Neural progenitor cell (in vitro differentiated cells): ENCODE measurements at regions not wholly inside any gene's neighbourhood (a gene's known extent, or its start where the extent isn't known, plus 50 kb on each side); places are given as distances from the start of the nearest gene placed in this dataset.
"Not testable (repeated sequence)": the region's sequence is repeated elsewhere in the genome, so short reads cannot be mapped to it uniquely, and the experiment has no call there.

Experiments used
- DNase-seq: peaks from one replicate; pipeline ENCODE4 v3.0.0-alpha.2; 2016; ENCODE audit warnings: low spot score
- H2AFZ ChIP-seq: fragments of 200-600 bp; sonication (generic); replicated peaks from 2 replicates; pipeline ENCODE4 v1.6.1; 2016; ENCODE audit warnings: antibody characterized with exemption
- H3F3A ChIP-seq: fragments of 200-600 bp; sonication (generic); 2 replicates; pipeline ENCODE4 v1.6.1; 2016; ENCODE audit warnings: antibody characterized with exemption, low read depth
- H3K27ac ChIP-seq: fragments of 200-600 bp; sonication (generic); 2 replicates; pipeline ENCODE4 v1.5.1; 2016; ENCODE audit warnings: mild to moderate bottlenecking
- H3K27me3 ChIP-seq: fragments of 200-600 bp; sonication (generic); 2 replicates; pipeline ENCODE4 v1.6.1; 2016; ENCODE audit warnings: mild to moderate bottlenecking, moderate library complexity
- H3K36me3 ChIP-seq: fragments of 200-600 bp; sonication (generic); 2 replicates; pipeline ENCODE4 v1.5.1; 2016
- H3K4me1 ChIP-seq: fragments of 200-600 bp; sonication (generic); 2 replicates; pipeline ENCODE4 v1.6.1; 2016; ENCODE audit warnings: mixed run types
- H3K4me2 ChIP-seq: fragments of 200-600 bp; sonication (generic); 2 replicates; pipeline ENCODE4 v1.6.1; 2016
- H3K4me3 ChIP-seq: fragments of 200-600 bp; sonication (generic); 2 replicates; pipeline ENCODE4 v1.5.1; 2016
- H3K79me2 ChIP-seq: fragments of 200-600 bp; sonication (generic); 2 replicates; pipeline ENCODE4 v1.6.1; 2016; ENCODE audit warnings: low read depth
- H3K9ac ChIP-seq: fragments of 200-600 bp; sonication (generic); 2 replicates; pipeline ENCODE4 v1.6.1; 2016
- H3K9me3 ChIP-seq: fragments of 200-600 bp; sonication (generic); 2 replicates; pipeline ENCODE4 v1.5.1; 2016; ENCODE audit warnings: low read depth
- H4K20me1 ChIP-seq: fragments of 200-600 bp; sonication (generic); 2 replicates; pipeline ENCODE4 v1.6.1; 2016; ENCODE audit warnings: low read depth
- H3K27ac Mint-ChIP-seq: 3 replicates; pipeline ENCODE4 v1.8.0; 2021; ENCODE audit warnings: mixed read lengths
- H3K27me3 Mint-ChIP-seq: 2 replicates; pipeline ENCODE4 v1.8.0; 2022; ENCODE audit warnings: low read depth, mild to moderate bottlenecking, inconsistent platforms, moderate library complexity, mixed read lengths; ENCODE audit not compliant: insufficient read depth
- H3K36me3 Mint-ChIP-seq: 3 replicates; pipeline ENCODE4 v1.8.0; 2021; ENCODE audit warnings: mixed read lengths
- H3K4me1 Mint-ChIP-seq: 3 replicates; pipeline ENCODE4 v1.8.0; 2021; ENCODE audit warnings: mixed read lengths
- H3K4me3 Mint-ChIP-seq: 3 replicates; pipeline ENCODE4 v1.8.0; 2021; ENCODE audit warnings: mild to moderate bottlenecking, moderate library complexity, mixed read lengths
- H3K9me3 Mint-ChIP-seq: 3 replicates; pipeline ENCODE4 v1.8.0; 2020; ENCODE audit warnings: mixed read lengths
- EZH2 ChIP-seq: fragments of 200-600 bp; sonication (generic); IDR thresholded peaks from 2 replicates; pipeline ENCODE4 v1.6.1; 2017; ENCODE audit warnings: antibody characterized with exemption, mild to moderate bottlenecking, moderate library complexity
- EZH2phosphoT487 ChIP-seq: fragments of 200-600 bp; sonication (generic); IDR thresholded peaks from 2 replicates; pipeline ENCODE4 v1.6.1; 2017; ENCODE audit warnings: antibody characterized with exemption
- TF ChIP-seq, protein P1 (sequence below): fragments of 200-600 bp; sonication (generic); IDR thresholded peaks from 2 replicates; pipeline ENCODE4 v1.5.1; 2017; ENCODE audit warnings: antibody characterized with exemption, mild to moderate bottlenecking

DNA sequence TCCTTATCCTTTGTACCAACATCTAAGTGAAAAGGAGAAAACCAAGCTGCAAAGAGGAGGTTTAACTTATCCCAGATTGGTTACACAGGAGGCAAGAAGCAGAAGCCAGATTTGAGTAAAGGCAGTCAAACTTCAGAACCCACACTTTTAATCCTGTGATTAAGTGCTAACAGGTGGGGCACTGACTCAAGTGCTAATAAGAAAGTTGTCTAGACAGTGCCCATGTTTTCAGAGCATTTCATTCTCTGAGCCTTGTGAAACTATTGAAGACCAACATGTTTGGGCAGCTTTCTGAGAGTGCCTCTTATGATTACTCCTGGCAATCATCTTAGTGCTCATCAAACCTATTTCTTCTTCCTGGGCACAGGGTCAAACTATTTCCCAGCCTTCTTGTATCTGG is 380.8 kb downstream of the KCNRG start:
- peaks cover 12% of the 10 kb centered on the region for H3K9me3 Mint-ChIP-seq
- H3K36me3 ChIP-seq = no peaks in the 10 kb centered on the region
- no peaks in the 10 kb centered on the region for H3K79me2 ChIP-seq
- H3K4me3 ChIP-seq = no peak overlapping the region
- no peak overlapping the region for H3K4me2 ChIP-seq
- no peaks in the 10 kb centered on the region for H3F3A ChIP-seq
- peaks cover 12% of the 10 kb centered on the region for H3K4me1 ChIP-seq
- H3K27me3 ChIP-seq = no peaks in the 10 kb centered on the region
- H4K20me1 ChIP-seq = no peaks in the 10 kb centered on the region
- H3K27me3 Mint-ChIP-seq = peaks cover 7% of the 10 kb centered on the region
- no peak overlapping the region for H3K4me3 Mint-ChIP-seq
- no peak overlapping the region for H3K9ac ChIP-seq
- no peaks in the 10 kb centered on the region for H3K9me3 ChIP-seq
- TF ChIP-seq, protein P1, sequence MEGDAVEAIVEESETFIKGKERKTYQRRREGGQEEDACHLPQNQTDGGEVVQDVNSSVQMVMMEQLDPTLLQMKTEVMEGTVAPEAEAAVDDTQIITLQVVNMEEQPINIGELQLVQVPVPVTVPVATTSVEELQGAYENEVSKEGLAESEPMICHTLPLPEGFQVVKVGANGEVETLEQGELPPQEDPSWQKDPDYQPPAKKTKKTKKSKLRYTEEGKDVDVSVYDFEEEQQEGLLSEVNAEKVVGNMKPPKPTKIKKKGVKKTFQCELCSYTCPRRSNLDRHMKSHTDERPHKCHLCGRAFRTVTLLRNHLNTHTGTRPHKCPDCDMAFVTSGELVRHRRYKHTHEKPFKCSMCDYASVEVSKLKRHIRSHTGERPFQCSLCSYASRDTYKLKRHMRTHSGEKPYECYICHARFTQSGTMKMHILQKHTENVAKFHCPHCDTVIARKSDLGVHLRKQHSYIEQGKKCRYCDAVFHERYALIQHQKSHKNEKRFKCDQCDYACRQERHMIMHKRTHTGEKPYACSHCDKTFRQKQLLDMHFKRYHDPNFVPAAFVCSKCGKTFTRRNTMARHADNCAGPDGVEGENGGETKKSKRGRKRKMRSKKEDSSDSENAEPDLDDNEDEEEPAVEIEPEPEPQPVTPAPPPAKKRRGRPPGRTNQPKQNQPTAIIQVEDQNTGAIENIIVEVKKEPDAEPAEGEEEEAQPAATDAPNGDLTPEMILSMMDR = no peak
- no peak for TF ChIP-seq EZH2phosphoT487
- TF ChIP-seq EZH2 = no peak
- H3K4me1 Mint-ChIP-seq = peaks cover 18% of the 10 kb centered on the region
- H3K27ac Mint-ChIP-seq = no peak overlapping the region
- no peak overlapping the region for H3K27ac ChIP-seq
- H3K36me3 Mint-ChIP-seq = peaks cover 3% of the 10 kb centered on the region
- no peak overlapping the region for H2AFZ ChIP-seq
- no peak for DNase-seq

DNA sequence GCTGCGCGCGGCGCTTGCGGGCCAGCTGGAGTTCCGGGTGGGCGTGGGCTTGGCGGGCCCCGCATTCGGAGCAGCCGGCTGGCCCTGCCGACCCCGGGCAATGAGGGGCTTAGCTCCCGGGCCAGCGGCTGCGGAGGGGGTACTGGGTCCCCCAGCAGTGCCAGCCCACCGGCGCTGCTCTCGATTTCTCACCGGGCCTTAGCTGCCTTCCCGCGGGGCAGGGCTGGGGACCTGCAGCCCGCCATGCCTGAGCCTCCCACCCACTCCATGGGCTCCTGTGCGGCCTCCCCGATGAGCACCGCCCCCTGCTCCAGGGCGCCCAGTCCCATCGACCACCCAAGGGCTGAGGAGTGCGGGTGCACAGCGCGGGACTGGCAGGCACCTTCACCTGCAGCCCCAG is 381.4 kb downstream of the KCNRG start:
- not testable (repeated sequence) for H3K27ac ChIP-seq, H3K9ac ChIP-seq, H3K4me3 ChIP-seq, H3F3A ChIP-seq, H3K36me3 Mint-ChIP-seq, H4K20me1 ChIP-seq, H2AFZ ChIP-seq, H3K4me2 ChIP-seq, H3K36me3 ChIP-seq, DNase-seq, H3K27ac Mint-ChIP-seq, H3K27me3 Mint-ChIP-seq, H3K27me3 ChIP-seq, H3K9me3 ChIP-seq, H3K4me3 Mint-ChIP-seq, H3K79me2 ChIP-seq
- peaks cover 12% of the 10 kb centered on the region for H3K4me1 ChIP-seq
- peaks cover 24% of the 10 kb centered on the region for H3K4me1 Mint-ChIP-seq
- H3K9me3 Mint-ChIP-seq = peaks cover 12% of the 10 kb centered on the region

DNA sequence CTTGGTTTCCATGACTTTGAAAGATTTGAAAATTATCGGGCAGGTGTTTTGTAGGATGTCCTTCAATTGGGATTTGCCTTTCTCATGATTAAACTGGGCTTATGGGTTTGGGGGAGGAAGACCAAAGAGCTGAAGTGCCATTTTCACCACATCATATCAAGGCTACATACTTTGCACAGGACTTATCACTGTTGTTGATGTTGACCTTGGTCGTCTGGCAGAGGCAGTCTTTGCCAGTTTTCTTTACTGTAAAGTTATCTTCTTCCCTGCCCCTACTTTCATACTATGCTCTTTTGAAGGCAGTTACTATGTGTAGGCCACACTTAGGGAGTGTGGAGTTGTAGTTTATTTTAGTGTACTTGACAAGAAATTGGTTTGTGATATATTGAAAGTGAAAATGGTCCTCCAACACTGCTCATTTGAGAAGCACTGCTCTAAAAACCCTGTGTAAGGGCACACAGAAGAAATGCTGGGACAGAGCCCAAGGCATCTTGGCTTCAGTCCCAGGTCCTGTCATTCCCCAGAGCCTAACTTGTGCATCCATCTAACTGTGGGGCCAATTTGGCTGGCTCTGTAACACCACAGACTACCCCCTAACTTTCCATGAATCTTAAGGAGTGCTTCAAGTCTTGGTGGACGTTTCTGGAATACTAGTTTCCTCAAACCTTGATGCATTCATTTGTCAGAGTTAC is 384.9 kb downstream of the KCNRG start:
- Histone ChIP-seq H3K4me3 (no peak overlapping the region), H3K4me2 (no peak overlapping the region), H3F3A (no peaks in the 10 kb centered on the region), H2AFZ (no peak overlapping the region), H3K79me2 (no peaks in the 10 kb centered on the region), H3K9ac (no peak overlapping the region), H3K27me3 (no peaks in the 10 kb centered on the region), H4K20me1 (no peaks in the 10 kb centered on the region), H3K4me1 (no peaks in the 10 kb centered on the region), H3K36me3 (no peaks in the 10 kb centered on the region), H3K9me3 (no peaks in the 10 kb centered on the region), H3K27ac (no peak overlapping the region)
- Mint-ChIP-seq H3K27ac (no peak overlapping the region), H3K4me3 (no peak overlapping the region), H3K27me3 (peaks cover 9% of the 10 kb centered on the region), H3K36me3 (peaks cover 3% of the 10 kb centered on the region), H3K4me1 (peaks cover 12% of the 10 kb centered on the region), H3K9me3 (peaks cover 12% of the 10 kb centered on the region)
- no peak for TF ChIP-seq EZH2phosphoT487
- TF ChIP-seq, protein P1 = no peak
- TF ChIP-seq EZH2 = no peak
- no peak for DNase-seq

DNA sequence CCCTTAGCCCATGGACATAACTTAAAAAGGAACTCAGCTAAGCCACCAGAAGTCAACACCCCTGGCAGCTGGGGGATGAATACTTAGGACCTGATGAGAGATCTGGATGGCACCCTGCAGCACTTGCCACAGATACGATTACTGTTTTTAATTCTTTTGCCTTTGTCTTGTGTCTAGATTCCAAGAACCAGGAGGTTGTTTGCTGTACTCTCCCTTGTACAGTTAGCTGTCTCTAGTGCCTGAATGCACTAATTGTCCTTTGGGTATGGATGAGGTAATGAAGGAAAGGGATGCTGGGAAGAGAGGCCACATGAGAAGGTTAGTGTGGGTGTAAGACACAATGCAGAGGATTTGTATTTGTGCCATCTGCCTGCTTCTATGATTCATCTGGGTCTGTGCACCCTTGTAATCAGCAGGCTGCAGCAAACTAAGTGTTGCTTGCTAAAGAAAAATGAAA is 385.8 kb downstream of the KCNRG start:
- H3K9me3 ChIP-seq = no peaks in the 10 kb centered on the region
- no peak overlapping the region for H3K4me3 ChIP-seq
- H3K27ac ChIP-seq = no peak overlapping the region
- TF ChIP-seq EZH2 (no peak), EZH2phosphoT487 (no peak)
- TF ChIP-seq, protein P1 = no peak
- H3K27ac Mint-ChIP-seq = no peak overlapping the region
- no peaks in the 10 kb centered on the region for H3K36me3 ChIP-seq
- H3K4me1 ChIP-seq = no peaks in the 10 kb centered on the region
- no peak overlapping the region for H3K4me3 Mint-ChIP-seq
- H3K9me3 Mint-ChIP-seq = peaks cover 12% of the 10 kb centered on the region
- H3K27me3 ChIP-seq = no peaks in the 10 kb centered on the region
- no peak overlapping the region for H2AFZ ChIP-seq
- peaks cover 6% of the 10 kb centered on the region for H3K27me3 Mint-ChIP-seq
- no peaks in the 10 kb centered on the region for H3K79me2 ChIP-seq
- no peaks in the 10 kb centered on the region for H4K20me1 ChIP-seq
- H3F3A ChIP-seq = no peaks in the 10 kb centered on the region
- no peak for DNase-seq
- no peak overlapping the region for H3K4me2 ChIP-seq
- peaks cover 12% of the 10 kb centered on the region for H3K4me1 Mint-ChIP-seq
- no peak overlapping the region for H3K9ac ChIP-seq
- H3K36me3 Mint-ChIP-seq = peaks cover 3% of the 10 kb centered on the region
